H9 (cell line): ENCODE measurements at regions not wholly inside any gene's neighbourhood (a gene's known extent, or its start where the extent isn't known, plus 50 kb on each side); places are given as distances from the start of the nearest gene placed in this dataset.

ENCODE experiments used
- DNase-seq: peaks from one replicate; pipeline ENCODE4 v3.0.0-alpha.2; 2017
- H2AFZ ChIP-seq: one replicate; pipeline ENCODE4 v1.6.1; 2013; ENCODE audit warnings: mild to moderate bottlenecking, low read length, control low read depth, moderate library complexity
- H2AK5ac ChIP-seq: 2 replicates; pipeline ENCODE4 v1.6.1; 2013; ENCODE audit warnings: low read length, control low read depth, mixed read lengths; ENCODE audit not compliant: insufficient read length
- H2BK120ac ChIP-seq: one replicate; pipeline ENCODE4 v1.6.1; 2013; ENCODE audit warnings: low read depth, mild to moderate bottlenecking, low read length, control low read depth, inconsistent platforms; ENCODE audit not compliant: poor library complexity, severe bottlenecking
- H2BK12ac ChIP-seq: 2 replicates; pipeline ENCODE4 v1.6.1; 2013; ENCODE audit warnings: low read length, control low read depth, mixed read lengths, low read depth; ENCODE audit not compliant: insufficient read length
- H2BK15ac ChIP-seq: 2 replicates; pipeline ENCODE4 v1.6.1; 2013; ENCODE audit warnings: low read depth, low read length, control low read depth
- H2BK20ac ChIP-seq: one replicate; pipeline ENCODE4 v1.6.1; 2013; ENCODE audit warnings: low read depth, mild to moderate bottlenecking, low read length, control low read depth, inconsistent platforms; ENCODE audit not compliant: poor library complexity, severe bottlenecking
- H2BK5ac ChIP-seq: 2 replicates; pipeline ENCODE4 v1.6.1; 2013; ENCODE audit warnings: low read length, control low read depth, mixed read lengths; ENCODE audit not compliant: insufficient read length
- H3K14ac ChIP-seq: 2 replicates; pipeline ENCODE4 v1.6.1; 2013; ENCODE audit warnings: low read length, control low read depth; ENCODE audit not compliant: insufficient read depth
- H3K18ac ChIP-seq: 2 replicates; pipeline ENCODE4 v1.6.1; 2013; ENCODE audit warnings: low read depth, mild to moderate bottlenecking, mixed read lengths, low read length, control low read depth; ENCODE audit not compliant: insufficient read length
- H3K23ac ChIP-seq: 2 replicates; pipeline ENCODE4 v1.6.1; 2013; ENCODE audit warnings: low read length, control low read depth, mixed read lengths, low read depth; ENCODE audit not compliant: insufficient read length
- H3K23me2 ChIP-seq: 2 replicates; pipeline ENCODE4 v1.6.1; 2013; ENCODE audit warnings: low read depth, mild to moderate bottlenecking, mixed read lengths, low read length, control low read depth; ENCODE audit not compliant: insufficient read length, poor library complexity, severe bottlenecking
- H3K27ac ChIP-seq: 2 replicates; pipeline ENCODE4 v1.5.1; 2013; ENCODE audit warnings: low read length, control low read depth, mixed read lengths, low read depth; ENCODE audit not compliant: insufficient read length
- H3K27me3 ChIP-seq: 2 replicates; pipeline ENCODE4 v1.6.1; 2013; ENCODE audit warnings: low read length, control low read depth, inconsistent platforms; ENCODE audit not compliant: insufficient read depth
- H3K4ac ChIP-seq: 2 replicates; pipeline ENCODE4 v1.6.1; 2013; ENCODE audit warnings: low read depth, mild to moderate bottlenecking, control low read depth, inconsistent platforms, low read length, moderate library complexity
- H3K4me1 ChIP-seq: 2 replicates; pipeline ENCODE4 v1.6.1; 2013; ENCODE audit warnings: low read length, control low read depth, inconsistent platforms; ENCODE audit not compliant: insufficient read depth
- H3K4me2 ChIP-seq: 2 replicates; pipeline ENCODE4 v1.6.1; 2013; ENCODE audit warnings: low read length, control low read depth, mixed read lengths; ENCODE audit not compliant: insufficient read length, insufficient read depth
- H3K56ac ChIP-seq: 2 replicates; pipeline ENCODE4 v1.6.1; 2013; ENCODE audit warnings: low read depth, mild to moderate bottlenecking, mixed read lengths, low read length, control low read depth; ENCODE audit not compliant: insufficient read length
- H3K79me1 ChIP-seq: 2 replicates; pipeline ENCODE4 v1.6.1; 2013; ENCODE audit warnings: low read depth, mild to moderate bottlenecking, moderate library complexity, low read length, control low read depth, inconsistent platforms; ENCODE audit not compliant: insufficient read depth, poor library complexity, severe bottlenecking
- H3K79me2 ChIP-seq: 2 replicates; pipeline ENCODE4 v1.6.1; 2013; ENCODE audit warnings: low read length, control low read depth, inconsistent platforms; ENCODE audit not compliant: insufficient read depth
- H3K9ac ChIP-seq: 2 replicates; pipeline ENCODE4 v1.6.1; 2013; ENCODE audit warnings: low read length, control low read depth, mixed read lengths; ENCODE audit not compliant: insufficient read length; ENCODE audit errors: extremely low read depth
- H3K9me3 ChIP-seq: one replicate; pipeline ENCODE4 v1.6.1; 2013; ENCODE audit warnings: low read depth, low read length, inconsistent platforms; ENCODE audit not compliant: control insufficient read depth
- H3T11ph ChIP-seq: one replicate; pipeline ENCODE4 v1.6.1; 2013; ENCODE audit warnings: mild to moderate bottlenecking, low read length, control low read depth, inconsistent platforms
- H4K20me1 ChIP-seq: one replicate; pipeline ENCODE4 v1.6.1; 2013; ENCODE audit not compliant: control insufficient read depth, insufficient read length, insufficient read depth
- H4K5ac ChIP-seq: 2 replicates; pipeline ENCODE4 v1.6.1; 2013; ENCODE audit warnings: low read depth, mild to moderate bottlenecking, mixed read lengths, low read length, control low read depth; ENCODE audit not compliant: insufficient read length
- H4K8ac ChIP-seq: replicated peaks from 2 replicates; pipeline ENCODE4 v1.6.1; 2013; ENCODE audit warnings: low read length, control low read depth, mixed read lengths, low read depth; ENCODE audit not compliant: insufficient read length
- H4K91ac ChIP-seq: 2 replicates; pipeline ENCODE4 v1.6.1; 2013; ENCODE audit warnings: low read depth, mild to moderate bottlenecking, moderate library complexity, mixed read lengths, low read length, control low read depth; ENCODE audit not compliant: insufficient read length
- H3K27ac Mint-ChIP-seq, 3 experiments: 2 replicates in 2 of 3; 3 replicates in 1 of 3; pipeline ENCODE4 v1.8.0; 2020 to 2021; ENCODE audit warnings: mixed read lengths in 3 of 3, mild to moderate bottlenecking in 1 of 3, moderate library complexity in 1 of 3
- H3K27me3 Mint-ChIP-seq: 2 replicates; pipeline ENCODE4 v1.8.0; 2021; ENCODE audit warnings: low read depth, mild to moderate bottlenecking, moderate library complexity, mixed read lengths
- H3K36me3 Mint-ChIP-seq, 3 experiments: 2 replicates in 2 of 3; 3 replicates in 1 of 3; pipeline ENCODE4 v1.8.0; 2020 to 2021; ENCODE audit warnings: low read depth in 3 of 3, mixed read lengths in 3 of 3; ENCODE audit not compliant: insufficient read depth in 1 of 3
- H3K4me1 Mint-ChIP-seq, 2 experiments: 2 replicates each; pipeline ENCODE4 v1.8.0; 2020; ENCODE audit warnings: mixed read lengths in 2 of 2
- H3K4me3 Mint-ChIP-seq, 2 experiments: 2 replicates in 1 of 2; 3 replicates in 1 of 2; pipeline ENCODE4 v1.8.0; 2020 to 2021; ENCODE audit warnings: mild to moderate bottlenecking in 2 of 2, mixed read lengths in 2 of 2, moderate library complexity in 1 of 2
- H3K9me3 Mint-ChIP-seq, 2 experiments: 2 replicates in 1 of 2; 3 replicates in 1 of 2; pipeline ENCODE4 v1.8.0; 2020; ENCODE audit warnings: mild to moderate bottlenecking in 2 of 2, mixed read lengths in 2 of 2, moderate library complexity in 1 of 2
- CTCF ChIP-seq: fragments of 200-600 bp; sonication (generic); conservative IDR thresholded peaks from 3 replicates; pipeline ENCODE4 v1.8.0; 2021; ENCODE audit warnings: antibody characterized with exemption, mild to moderate bottlenecking
- WGBS: extraction: QIAGEN DNeasy Blood & Tissue Kit; methylation state at CpG from one replicate; pipeline ENCODE4 v1.1.7; 2013; ENCODE audit warnings: missing lambda C conversion rate, low lambda C conversion rate, mixed read lengths; ENCODE audit not compliant: insufficient read length; ENCODE audit errors: extremely low coverage; 5-methylcytosine and 5-hydroxymethylcytosine counted together

GRCh38 chr10:76733441-76733936 lies 904.1 kb downstream of the KCNMA1 start:
- Histone ChIP-seq H3K79me1 (no peaks in the 10 kb centered on the region), H4K8ac (no peak overlapping the region), H3K4me1 (0 out of 2 replicates have a peak, but pooled peaks cover under 1% of the 10 kb centered on the region), H2AK5ac (no peak overlapping the region), H3K79me2 (no peaks in the 10 kb centered on the region), H3K23me2 (no peaks in the 10 kb centered on the region), H2BK120ac (no peak overlapping the region), H4K91ac (no peak overlapping the region), H2BK12ac (no peak overlapping the region), H3K4me2 (no peak overlapping the region), H3K4ac (no peak overlapping the region), H3K27ac (no peak overlapping the region), H2BK20ac (no peak overlapping the region), H2BK15ac (no peak overlapping the region), H3K14ac (no peak overlapping the region), H3K27me3 (no peaks in the 10 kb centered on the region), H4K5ac (no peak overlapping the region), H3K23ac (no peak overlapping the region), H3K9me3 (no peaks in the 10 kb centered on the region), H3T11ph (no peak overlapping the region), H2BK5ac (no peak overlapping the region), H2AFZ (no peak overlapping the region), H3K9ac (no peak overlapping the region), H3K18ac (no peak overlapping the region), H4K20me1 (no peaks in the 10 kb centered on the region), H3K56ac (no peak overlapping the region)
- WGBS = no CpG with 5 or more reads among the region's 5 CpGs
- Mint-ChIP-seq H3K27me3 (peaks cover 4% of the 10 kb centered on the region), H3K4me1 (peaks cover 18% of the 10 kb centered on the region in 2 experiments), H3K4me3 (no peak overlapping the region), H3K36me3 (peaks cover 4 to 8% (median 5%) of the 10 kb centered on the region in 3 experiments; a peak in 4 of 7 replicates), H3K27ac (no peak overlapping the region), H3K9me3 (peaks cover 7 to 17% of the 10 kb centered on the region in 2 experiments; a peak in 4 of 5 replicates)
- DNase-seq = no peak
- TF ChIP-seq CTCF = no peak
